ENCODE measurements at regions not wholly inside any gene's neighbourhood (a gene's known extent, or its start where the extent isn't known, plus 50 kb on each side); places are given as distances from the start of the nearest gene placed in this dataset.

DNA sequence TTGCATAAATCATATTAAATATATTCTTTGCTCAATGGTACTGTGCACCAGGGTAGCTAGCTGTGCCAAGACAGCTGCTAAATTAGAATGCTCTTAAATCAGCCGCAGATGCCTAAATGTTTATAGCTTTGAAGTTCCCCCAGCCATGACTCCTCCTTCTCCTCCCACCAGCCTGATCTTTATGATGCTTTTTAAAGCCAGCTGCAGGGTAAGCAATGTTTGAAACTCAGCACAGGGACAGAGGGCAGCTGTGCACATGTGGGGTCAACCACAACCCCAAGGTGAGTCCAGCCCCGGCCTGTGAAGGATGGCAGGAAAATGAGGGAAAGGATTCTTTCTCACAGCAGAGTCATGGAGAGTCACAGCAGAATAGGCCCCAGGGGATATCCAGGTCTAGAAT is 635.7 kb downstream of the UQCRFS1 start:
- TF ChIP-seq POLR2A (IDR thresholded peaks at IDR 0.05; ENCODE audit: low read depth, low read length) (no peak), TAF1 (IDR thresholded peaks at IDR 0.05; ENCODE audit: low read depth, low read length) (no peak), POLR2AphosphoS5 (IDR thresholded peaks at IDR 0.05; ENCODE audit: low read depth, low read length) (no peak), SPI1 (IDR thresholded peaks at IDR 0.05; ENCODE audit: low read depth, low read length) (no peak), PAX5 (IDR thresholded peaks at IDR 0.05; ENCODE audit: insufficient read depth, low read length, severe bottlenecking) (no peak)

Measured in GM12891 (cell line).